ENCODE measurements at regions not wholly inside any gene's neighbourhood (a gene's known extent, or its start where the extent isn't known, plus 50 kb on each side); places are given as distances from the start of the nearest gene placed in this dataset.

- DNase-seq (ENCODE audit: low spot score), result no peak
- Histone ChIP-seq H3K4me1 (ENCODE audit: insufficient read depth, low read length, poor library complexity, severe bottlenecking) (no peaks in the 10 kb centered on the region), H2AFZ (ENCODE audit: low read length) (0 out of 2 replicates have a peak overlapping the region, but pooled peaks have one; percentile 15), H3K9me3 (ENCODE audit: low read length) (no peaks in the 10 kb centered on the region), H3K4me2 (ENCODE audit: low read length) (no peak overlapping the region), H3K79me2 (ENCODE audit: insufficient read depth, low read depth, low read length) (no peaks in the 10 kb centered on the region), H3K27ac (ENCODE audit: low read depth, low read length, poor library complexity, severe bottlenecking) (no peak overlapping the region), H3K4me3 (ENCODE audit: low read depth, low read length, poor library complexity, severe bottlenecking) (no peak overlapping the region), H4K20me1 (ENCODE audit: insufficient read depth, low read length) (no peaks in the 10 kb centered on the region), H3K9me2 (ENCODE audit: insufficient read depth, low read length) (no peaks in the 10 kb centered on the region), H3K36me3 (ENCODE audit: insufficient read depth, low read length) (no peaks in the 10 kb centered on the region)
- CTCF ChIA-PET (ENCODE audit: unreplicated experiment), result no interaction called here
- intact Hi-C loops (cut with micrococcal nuclease; ENCODE audit: unreplicated experiment), result no loop called here
- no peak for TF ChIP-seq EZH2phosphoT487 (IDR thresholded peaks at IDR 0.05; ENCODE audit: borderline replicate concordance, low read depth, low read length)
- TF ChIP-seq, protein P1, sequence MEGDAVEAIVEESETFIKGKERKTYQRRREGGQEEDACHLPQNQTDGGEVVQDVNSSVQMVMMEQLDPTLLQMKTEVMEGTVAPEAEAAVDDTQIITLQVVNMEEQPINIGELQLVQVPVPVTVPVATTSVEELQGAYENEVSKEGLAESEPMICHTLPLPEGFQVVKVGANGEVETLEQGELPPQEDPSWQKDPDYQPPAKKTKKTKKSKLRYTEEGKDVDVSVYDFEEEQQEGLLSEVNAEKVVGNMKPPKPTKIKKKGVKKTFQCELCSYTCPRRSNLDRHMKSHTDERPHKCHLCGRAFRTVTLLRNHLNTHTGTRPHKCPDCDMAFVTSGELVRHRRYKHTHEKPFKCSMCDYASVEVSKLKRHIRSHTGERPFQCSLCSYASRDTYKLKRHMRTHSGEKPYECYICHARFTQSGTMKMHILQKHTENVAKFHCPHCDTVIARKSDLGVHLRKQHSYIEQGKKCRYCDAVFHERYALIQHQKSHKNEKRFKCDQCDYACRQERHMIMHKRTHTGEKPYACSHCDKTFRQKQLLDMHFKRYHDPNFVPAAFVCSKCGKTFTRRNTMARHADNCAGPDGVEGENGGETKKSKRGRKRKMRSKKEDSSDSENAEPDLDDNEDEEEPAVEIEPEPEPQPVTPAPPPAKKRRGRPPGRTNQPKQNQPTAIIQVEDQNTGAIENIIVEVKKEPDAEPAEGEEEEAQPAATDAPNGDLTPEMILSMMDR (conservative IDR thresholded peaks at IDR 0.05; ENCODE audit: low read length), result no peak
- POLR2A ChIA-PET, result interaction anchor here (0.9 kb wide), 1 partner anchor 11 kb away, joined by 3 read pairs; no protein-coding TSS in a partner anchor
- BruUV-seq (replicated peaks), result no TSS peak
Measured at GRCh38 chr15:45751629-45752028, 116.8 kb downstream of the SQOR start.

DNA sequence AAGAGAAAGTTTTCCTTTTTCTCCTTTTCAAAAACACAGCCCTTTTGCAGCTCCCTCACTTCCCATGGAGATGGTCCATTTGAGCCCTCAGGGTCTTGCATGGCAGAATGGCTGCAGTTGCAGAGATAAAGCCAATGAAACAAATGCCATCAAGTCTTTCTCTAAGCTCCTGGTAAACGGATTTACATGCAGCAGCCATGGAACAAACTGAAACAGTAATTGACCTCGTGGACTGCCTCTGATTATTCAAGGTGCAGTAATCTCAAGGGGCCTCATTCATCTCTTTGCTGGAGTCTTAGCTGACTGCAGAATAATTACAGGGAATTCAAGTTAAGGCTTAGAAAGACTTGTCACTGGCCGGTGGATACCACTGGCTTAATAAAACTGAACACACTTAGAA lies 125.1 kb downstream of the SQOR start:
- Histone ChIP-seq H3K79me2 (ENCODE audit: insufficient read depth, low read depth, low read length) (no peaks in the 10 kb centered on the region), H3K4me2 (ENCODE audit: low read length) (no peak overlapping the region), H3K4me3 (ENCODE audit: low read depth, low read length, poor library complexity, severe bottlenecking) (no peak overlapping the region), H3K27ac (ENCODE audit: low read depth, low read length, poor library complexity, severe bottlenecking) (no peak overlapping the region), H3K4me1 (ENCODE audit: insufficient read depth, low read length, poor library complexity, severe bottlenecking) (peaks cover 4% of the 10 kb centered on the region), H3K9me2 (ENCODE audit: insufficient read depth, low read length) (no peaks in the 10 kb centered on the region), H3K36me3 (ENCODE audit: insufficient read depth, low read length) (no peaks in the 10 kb centered on the region), H4K20me1 (ENCODE audit: insufficient read depth, low read length) (no peaks in the 10 kb centered on the region), H3K9me3 (ENCODE audit: low read length) (no peaks in the 10 kb centered on the region), H2AFZ (ENCODE audit: low read length) (peak overlapping the region; percentile 15; the same call in 1 of the 2 replicates)
- ChIA-PET POLR2A (interaction anchor here (0.9 to 2.9 kb wide), 3 partner anchors 12 to 24 kb away, joined by 5 to 18 read pairs (median 6); no protein-coding TSS in a partner anchor), CTCF (ENCODE audit: unreplicated experiment) (no interaction called here)
- intact Hi-C loops (cut with micrococcal nuclease; ENCODE audit: unreplicated experiment), result no loop called here
- no peak for DNase-seq (ENCODE audit: low spot score)
- TF ChIP-seq EZH2phosphoT487 (IDR thresholded peaks at IDR 0.05; ENCODE audit: borderline replicate concordance, low read depth, low read length), result no peak
- TF ChIP-seq, protein P1 (conservative IDR thresholded peaks at IDR 0.05; ENCODE audit: low read length), result no peak
- BruUV-seq (replicated peaks), result no TSS peak

- H3K4me3 ChIP-seq (ENCODE audit: low read depth, low read length, poor library complexity, severe bottlenecking), result no peak overlapping the region
- DNase-seq (ENCODE audit: low spot score), result no peak
- TF ChIP-seq, protein P1 (conservative IDR thresholded peaks at IDR 0.05; ENCODE audit: low read length), result no peak
- H3K9me3 ChIP-seq (ENCODE audit: low read length), result no peaks in the 10 kb centered on the region
- no peaks in the 10 kb centered on the region for H3K36me3 ChIP-seq (ENCODE audit: insufficient read depth, low read length)
- POLR2A ChIA-PET, result interaction anchor here (0.6 to 2.9 kb wide), 2 partner anchors 11 to 13 kb away, joined by 3 to 18 read pairs; no protein-coding TSS in a partner anchor
- no peak overlapping the region for H3K27ac ChIP-seq (ENCODE audit: low read depth, low read length, poor library complexity, severe bottlenecking)
- no peak overlapping the region for H2AFZ ChIP-seq (ENCODE audit: low read length)
- peaks cover 11% of the 10 kb centered on the region for H3K4me1 ChIP-seq (ENCODE audit: insufficient read depth, low read length, poor library complexity, severe bottlenecking)
- intact Hi-C loops (cut with micrococcal nuclease; ENCODE audit: unreplicated experiment), result no loop called here
- BruUV-seq (replicated peaks), result no TSS peak
- H4K20me1 ChIP-seq (ENCODE audit: insufficient read depth, low read length), result no peaks in the 10 kb centered on the region
- CTCF ChIA-PET (ENCODE audit: unreplicated experiment), result no interaction called here
- no peaks in the 10 kb centered on the region for H3K79me2 ChIP-seq (ENCODE audit: insufficient read depth, low read depth, low read length)
- no peak overlapping the region for H3K4me2 ChIP-seq (ENCODE audit: low read length)
- H3K9me2 ChIP-seq (ENCODE audit: insufficient read depth, low read length), result no peaks in the 10 kb centered on the region
Measured at GRCh38 chr15:45762726-45763125, 127.9 kb downstream of the SQOR start.

Data from OCI-LY7 (cell line).